DND-41 (cell line): ENCODE measurements at regions not wholly inside any gene's neighbourhood (a gene's known extent, or its start where the extent isn't known, plus 50 kb on each side); places are given as distances from the start of the nearest gene placed in this dataset.
A peak's percentile ranks its signal among the peaks of the same experiment; 100 is the strongest.

Experiments
- ATAC-seq: fragments of 200-7000 bp; cut with Tn5 transposase; 3 replicates; pipeline ENCODE4 v1.9.1; 2021; ENCODE audit warnings: low read depth; ENCODE audit not compliant: insufficient read depth
- DNase-seq: peaks from one replicate; pipeline ENCODE4 v3.0.0-alpha.2; 2020
- H2AFZ ChIP-seq: 2 replicates; pipeline ENCODE4 v1.6.0; 2012; ENCODE audit warnings: low read depth, low read length
- H3K27ac ChIP-seq: 2 replicates; pipeline ENCODE4 v1.5.1; 2012; ENCODE audit warnings: low read length, inconsistent platforms
- H3K27me3 ChIP-seq: fragments of 200-600 bp; sonication (generic); 2 replicates; pipeline ENCODE4 v1.6.0; 2012; ENCODE audit warnings: low read length, mild to moderate bottlenecking, inconsistent platforms; ENCODE audit not compliant: insufficient read depth, poor library complexity
- H3K36me3 ChIP-seq: 2 replicates; pipeline ENCODE4 v1.5.1; 2012; ENCODE audit warnings: low read length, inconsistent platforms; ENCODE audit not compliant: insufficient read depth
- H3K4me1 ChIP-seq: 2 replicates; pipeline ENCODE4 v1.5.1; 2012; ENCODE audit warnings: mild to moderate bottlenecking, low read length; ENCODE audit not compliant: insufficient read depth
- H3K4me2 ChIP-seq: 2 replicates; pipeline ENCODE4 v1.6.0; 2012; ENCODE audit warnings: mild to moderate bottlenecking, moderate library complexity, low read length, inconsistent platforms; ENCODE audit not compliant: insufficient read depth
- H3K4me3 ChIP-seq, 2 experiments: fragments of 200-600 bp in 1 of 2; shearing (Covaris generic) in 1 of 2; 2 replicates each; pipeline ENCODE4 v1.5.1; 2012 to 2016; ENCODE audit warnings: inconsistent platforms in 2 of 2, low read length in 2 of 2, mild to moderate bottlenecking in 2 of 2, low read depth in 1 of 2, moderate library complexity in 1 of 2
- H3K79me2 ChIP-seq: 2 replicates; pipeline ENCODE4 v1.6.0; 2012; ENCODE audit warnings: low read length, inconsistent platforms; ENCODE audit not compliant: insufficient read depth
- H3K9ac ChIP-seq: 2 replicates; pipeline ENCODE4 v1.6.0; 2012; ENCODE audit warnings: low read depth, mild to moderate bottlenecking, inconsistent platforms, low read length, moderate library complexity
- H3K9me3 ChIP-seq: 2 replicates; pipeline ENCODE4 v1.5.1; 2012; ENCODE audit warnings: low read length, moderate library complexity, mild to moderate bottlenecking, inconsistent platforms; ENCODE audit not compliant: insufficient read depth, severe bottlenecking
- H4K20me1 ChIP-seq: 2 replicates; pipeline ENCODE4 v1.6.0; 2012; ENCODE audit warnings: low read length; ENCODE audit not compliant: insufficient read depth
- EZH2 ChIP-seq: IDR thresholded peaks from 3 replicates; pipeline ENCODE4 v1.6.1; 2012; ENCODE audit warnings: borderline replicate concordance, low read depth, mild to moderate bottlenecking, moderate library complexity, low read length, inconsistent platforms; ENCODE audit not compliant: severe bottlenecking
- TF ChIP-seq, protein P1 (sequence below): IDR thresholded peaks from 2 replicates; pipeline ENCODE4 v1.5.1; 2012; ENCODE audit warnings: borderline replicate concordance, low read length, moderate library complexity, mild to moderate bottlenecking; ENCODE audit not compliant: poor library complexity, severe bottlenecking; ENCODE audit errors: extremely low read depth

DNA sequence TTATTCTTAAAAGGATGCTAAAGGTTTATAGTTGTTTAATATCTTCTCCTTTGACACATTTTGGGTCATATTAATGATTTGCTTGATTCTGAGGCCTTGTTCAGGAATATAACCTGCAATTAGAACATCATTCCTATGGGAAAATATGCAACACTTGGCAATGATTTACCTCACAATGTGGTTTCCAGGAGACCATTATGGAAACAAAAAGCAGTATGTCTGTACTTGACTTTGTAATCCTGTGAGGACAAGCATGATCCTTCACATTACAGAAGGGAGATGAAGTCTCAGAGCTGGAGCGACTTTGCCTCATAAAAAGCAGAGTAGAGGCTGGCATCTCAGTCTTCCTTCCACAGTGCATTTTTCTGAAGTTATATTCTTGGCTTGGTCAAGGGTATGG, 57.0 kb upstream of the CDCA7L start:
- Histone ChIP-seq H3K9me3 (no peaks in the 10 kb centered on the region), H3K4me3 (no peak overlapping the region), H3K27ac (no peak overlapping the region), H3K4me2 (no peak overlapping the region), H2AFZ (no peak overlapping the region), H4K20me1 (no peaks in the 10 kb centered on the region), H3K4me1 (no peaks in the 10 kb centered on the region), H3K27me3 (peaks cover 36% of the 10 kb centered on the region), H3K36me3 (no peaks in the 10 kb centered on the region), H3K79me2 (no peaks in the 10 kb centered on the region), H3K9ac (no peak overlapping the region)
- no peak for TF ChIP-seq EZH2
- TF ChIP-seq, protein P1, sequence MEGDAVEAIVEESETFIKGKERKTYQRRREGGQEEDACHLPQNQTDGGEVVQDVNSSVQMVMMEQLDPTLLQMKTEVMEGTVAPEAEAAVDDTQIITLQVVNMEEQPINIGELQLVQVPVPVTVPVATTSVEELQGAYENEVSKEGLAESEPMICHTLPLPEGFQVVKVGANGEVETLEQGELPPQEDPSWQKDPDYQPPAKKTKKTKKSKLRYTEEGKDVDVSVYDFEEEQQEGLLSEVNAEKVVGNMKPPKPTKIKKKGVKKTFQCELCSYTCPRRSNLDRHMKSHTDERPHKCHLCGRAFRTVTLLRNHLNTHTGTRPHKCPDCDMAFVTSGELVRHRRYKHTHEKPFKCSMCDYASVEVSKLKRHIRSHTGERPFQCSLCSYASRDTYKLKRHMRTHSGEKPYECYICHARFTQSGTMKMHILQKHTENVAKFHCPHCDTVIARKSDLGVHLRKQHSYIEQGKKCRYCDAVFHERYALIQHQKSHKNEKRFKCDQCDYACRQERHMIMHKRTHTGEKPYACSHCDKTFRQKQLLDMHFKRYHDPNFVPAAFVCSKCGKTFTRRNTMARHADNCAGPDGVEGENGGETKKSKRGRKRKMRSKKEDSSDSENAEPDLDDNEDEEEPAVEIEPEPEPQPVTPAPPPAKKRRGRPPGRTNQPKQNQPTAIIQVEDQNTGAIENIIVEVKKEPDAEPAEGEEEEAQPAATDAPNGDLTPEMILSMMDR, result no peak
- no peak for DNase-seq
- ATAC-seq, result no peak

DNA sequence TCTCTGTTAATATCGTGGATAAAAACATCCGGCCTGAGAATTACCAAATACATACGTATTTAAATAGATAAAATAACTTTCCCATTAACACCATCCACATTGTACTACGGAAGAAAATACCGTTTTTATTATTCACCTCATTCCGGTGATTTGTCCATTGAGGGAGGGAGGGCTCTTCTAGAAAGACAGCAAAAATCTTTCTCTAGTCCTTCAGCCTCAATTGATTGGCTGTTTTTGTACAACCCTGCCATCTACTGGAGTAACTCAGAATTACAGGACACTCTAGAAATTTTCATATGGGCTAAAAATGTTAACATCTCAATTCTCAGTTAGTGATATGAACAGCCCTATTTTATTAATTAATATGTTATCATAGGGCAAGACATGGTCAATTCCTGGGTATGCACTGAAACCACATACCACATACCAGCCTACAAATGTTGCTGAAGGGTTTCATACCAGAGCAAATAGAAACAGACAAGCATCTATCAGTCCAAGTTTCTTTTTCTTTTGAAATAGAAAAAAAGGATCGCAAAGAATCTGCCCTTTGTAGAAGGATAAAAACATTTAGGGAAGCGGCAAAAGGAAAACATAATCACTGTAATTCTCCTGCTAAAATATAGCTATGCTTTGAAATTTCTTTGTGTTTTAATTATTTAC, 55.8 kb upstream of the CDCA7L start:
- H3K9me3 ChIP-seq, result no peaks in the 10 kb centered on the region
- H3K4me3 ChIP-seq, result no peak overlapping the region
- ATAC-seq, result peak; percentile 71
- peak; percentile 7 for DNase-seq
- H3K9ac ChIP-seq, result no peak overlapping the region
- TF ChIP-seq, protein P1, result peak; percentile 87
- no peak for TF ChIP-seq EZH2
- H4K20me1 ChIP-seq, result no peaks in the 10 kb centered on the region
- H3K27me3 ChIP-seq, result peaks cover 38% of the 10 kb centered on the region
- H3K79me2 ChIP-seq, result no peaks in the 10 kb centered on the region
- H2AFZ ChIP-seq, result no peak overlapping the region
- H3K4me2 ChIP-seq, result no peak overlapping the region
- H3K4me1 ChIP-seq, result no peaks in the 10 kb centered on the region
- no peaks in the 10 kb centered on the region for H3K36me3 ChIP-seq
- no peak overlapping the region for H3K27ac ChIP-seq

DNA sequence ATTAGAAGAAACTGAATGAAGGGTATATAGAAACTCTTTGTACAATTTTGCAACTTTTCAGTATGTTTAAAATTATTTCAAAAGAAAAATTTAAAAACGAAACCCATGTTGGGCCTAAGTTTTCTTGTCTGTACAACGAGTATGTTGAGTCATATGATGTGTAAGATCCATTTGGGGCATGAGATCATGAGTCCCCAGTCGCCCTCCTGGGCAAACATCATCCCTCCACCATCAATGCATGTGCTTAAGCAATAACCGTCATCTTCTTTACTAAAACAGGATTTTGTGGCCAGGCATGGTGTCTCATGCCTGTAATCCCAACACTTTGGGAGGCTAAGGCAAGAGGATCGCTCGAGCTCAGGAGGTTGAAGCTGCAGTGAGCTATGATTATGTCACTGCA, 54.2 kb upstream of the CDCA7L start:
- no peak overlapping the region for H3K9ac ChIP-seq
- no peak for ATAC-seq

More for the DNA sequence above, 54.2 kb upstream of the CDCA7L start:
- H2AFZ ChIP-seq, result no peak overlapping the region
- H3K27ac ChIP-seq, result no peak overlapping the region
- H4K20me1 ChIP-seq, result no peaks in the 10 kb centered on the region
- no peaks in the 10 kb centered on the region for H3K9me3 ChIP-seq
- no peaks in the 10 kb centered on the region for H3K79me2 ChIP-seq
- H3K4me3 ChIP-seq, result no peak overlapping the region
- H3K4me1 ChIP-seq, result no peaks in the 10 kb centered on the region
- DNase-seq, result no peak
- H3K36me3 ChIP-seq, result no peaks in the 10 kb centered on the region
- H3K27me3 ChIP-seq, result peaks cover 30% of the 10 kb centered on the region
- TF ChIP-seq, protein P1, result no peak
- TF ChIP-seq EZH2, result no peak
- no peak overlapping the region for H3K4me2 ChIP-seq
